Activated CD4-positive, alpha-beta T cell treated with anti-CD3 and anti-CD28 coated beads, Interleukin-2, Interleukin-6, amounts not matched to agents 100 ng/mL and 50 ng/mL, durations not matched to agents 16 hours and 8 hours (primary cell): ENCODE measurements at regions not wholly inside any gene's neighbourhood (a gene's known extent, or its start where the extent isn't known, plus 50 kb on each side); places are given as distances from the start of the nearest gene placed in this dataset.

Source experiments
- DNase-seq: peaks from one replicate; pipeline ENCODE4 v3.0.0-alpha.2; 2020

GRCh38 chr1:55506740-55507577 lies 291.8 kb upstream of the USP24 start:
- DNase-seq, result no peak

GRCh38 chr1:55505326-55505725 lies 290.2 kb upstream of the USP24 start:
- DNase-seq, result no peak

- no peak for DNase-seq
Observed at GRCh38 chr1:55504306-55504731, 289.2 kb upstream of the USP24 start.

- DNase-seq, result no peak
Observed at GRCh38 chr1:55503663-55504305, 288.6 kb upstream of the USP24 start.

- DNase-seq, result no peak
Observed at GRCh38 chr1:55500601-55501000, 285.4 kb upstream of the USP24 start.

- DNase-seq, result no peak
Observed at GRCh38 chr1:55490547-55490946, 275.4 kb upstream of the USP24 start.

- DNase-seq, result no peak
Observed at GRCh38 chr1:55484173-55484572, 269.0 kb upstream of the USP24 start.

GRCh38 chr1:55483523-55483922 lies 268.4 kb upstream of the USP24 start:
- no peak for DNase-seq

- DNase-seq, result no peak
Observed at GRCh38 chr1:55481634-55482033, 266.5 kb upstream of the USP24 start.

- DNase-seq, result no peak
Observed at GRCh38 chr1:55480029-55480795, 265.0 kb upstream of the USP24 start.

GRCh38 chr1:55478742-55479141 lies 263.6 kb upstream of the USP24 start:
- DNase-seq, result no peak

GRCh38 chr1:55477953-55478352 lies 262.8 kb upstream of the USP24 start:
- no peak for DNase-seq

- DNase-seq, result no peak
Observed at GRCh38 chr1:55476445-55477015, 261.4 kb upstream of the USP24 start.

- DNase-seq, result no peak
Observed at GRCh38 chr1:55474168-55474786, 259.1 kb upstream of the USP24 start.

- no peak for DNase-seq
Observed at GRCh38 chr1:55473661-55474060, 258.5 kb upstream of the USP24 start.

GRCh38 chr1:55472784-55473183 lies 257.6 kb upstream of the USP24 start:
- no peak for DNase-seq

- DNase-seq, result no peak
Observed at GRCh38 chr1:55472115-55472514, 257.0 kb upstream of the USP24 start.

- no peak for DNase-seq
Observed at GRCh38 chr1:55468142-55468795, 253.1 kb upstream of the USP24 start.

- no peak for DNase-seq
Observed at GRCh38 chr1:55466921-55467320, 251.8 kb upstream of the USP24 start.

- DNase-seq, result no peak
Observed at GRCh38 chr1:55466373-55466772, 251.2 kb upstream of the USP24 start.

GRCh38 chr1:55464550-55464949 lies 249.4 kb upstream of the USP24 start:
- no peak for DNase-seq

GRCh38 chr1:55463814-55464475 lies 248.8 kb upstream of the USP24 start:
- no peak for DNase-seq
